HG02970 (cell line): ENCODE measurements at regions not wholly inside any gene's neighbourhood (a gene's known extent, or its start where the extent isn't known, plus 50 kb on each side); places are given as distances from the start of the nearest gene placed in this dataset.

ENCODE experiments used
- ATAC-seq: cut with Tn5 transposase; IDR thresholded peaks from one replicate; pipeline ENCODE4 v1.9.1; 2021; ENCODE audit warnings: mild to moderate bottlenecking, moderate library complexity, moderate number of reproducible peaks; ENCODE audit not compliant: unreplicated experiment, low FRiP score

- ATAC-seq, result no peak
Observed at GRCh38 chr11:127596433-127596832, 595.9 kb upstream of the KIRREL3 start.

DNA sequence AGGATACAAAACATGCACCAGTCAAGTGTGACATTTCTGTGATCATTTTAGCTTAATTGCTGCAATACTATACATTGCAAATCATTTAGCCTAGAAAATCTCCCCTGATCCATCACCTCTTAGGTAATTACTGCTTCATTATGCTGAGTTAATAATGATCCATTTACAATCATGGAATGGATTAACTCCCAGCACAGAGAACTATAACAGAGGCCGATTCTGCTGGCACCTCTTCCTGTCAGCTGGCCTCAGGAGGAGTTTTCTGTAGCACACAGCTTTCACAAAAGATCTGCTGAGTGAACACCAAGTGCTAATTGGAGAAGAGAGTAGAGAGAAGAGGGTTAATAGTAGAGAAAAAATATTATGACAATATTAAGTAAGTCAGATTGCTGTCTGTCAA is 591.8 kb upstream of the KIRREL3 start:
- ATAC-seq, result no peak

GRCh38 chr11:127590314-127590713 is 589.7 kb upstream of the KIRREL3 start:
- ATAC-seq, result no peak

DNA sequence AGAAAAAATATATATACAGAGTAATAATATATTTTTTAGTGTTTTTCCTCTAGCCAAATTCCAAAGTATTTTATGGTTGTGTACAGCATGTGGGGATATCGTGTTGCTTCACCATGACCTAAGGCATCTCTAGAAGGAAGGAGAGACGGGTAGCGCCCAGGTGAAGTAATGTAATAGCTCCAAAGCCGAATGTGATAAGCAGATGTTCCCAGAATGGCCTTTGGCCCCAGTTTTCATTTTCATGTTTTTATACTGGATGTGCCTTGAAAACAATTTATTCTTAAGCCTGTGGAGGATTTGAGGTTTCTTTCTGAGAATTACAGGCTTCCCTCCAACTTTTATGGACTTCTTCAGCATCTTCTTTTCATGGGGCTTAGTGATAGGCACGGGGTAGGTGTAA is 587.9 kb upstream of the KIRREL3 start:
- no peak for ATAC-seq

GRCh38 chr11:127587511-127587910 is 586.9 kb upstream of the KIRREL3 start:
- no peak for ATAC-seq

DNA sequence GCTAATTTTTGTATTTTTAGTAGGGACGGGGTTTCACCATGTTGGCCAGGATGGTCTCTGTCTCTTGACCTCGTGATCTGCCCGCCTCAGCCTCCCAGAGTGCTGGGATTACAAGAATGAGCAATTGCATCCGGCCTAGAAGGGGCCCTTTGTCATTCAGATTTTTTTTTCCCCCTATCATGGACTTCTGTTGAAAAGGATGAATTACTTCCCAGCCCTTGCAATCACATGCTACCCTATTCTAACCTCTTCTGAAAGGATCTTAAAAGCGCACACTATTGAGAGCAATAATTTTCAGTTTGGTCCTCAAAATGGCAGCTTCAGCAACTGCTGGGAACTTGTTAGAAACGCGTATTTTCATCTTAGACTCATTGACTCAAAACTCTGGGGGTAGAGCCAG is 575.6 kb upstream of the KIRREL3 start:
- no peak for ATAC-seq

GRCh38 chr11:127574478-127574877 is 573.9 kb upstream of the KIRREL3 start:
- no peak for ATAC-seq

- ATAC-seq, result no peak
Observed at GRCh38 chr11:127568891-127569290, 568.3 kb upstream of the KIRREL3 start.

- no peak for ATAC-seq
Observed at GRCh38 chr11:127567237-127567932, 566.8 kb upstream of the KIRREL3 start.

DNA sequence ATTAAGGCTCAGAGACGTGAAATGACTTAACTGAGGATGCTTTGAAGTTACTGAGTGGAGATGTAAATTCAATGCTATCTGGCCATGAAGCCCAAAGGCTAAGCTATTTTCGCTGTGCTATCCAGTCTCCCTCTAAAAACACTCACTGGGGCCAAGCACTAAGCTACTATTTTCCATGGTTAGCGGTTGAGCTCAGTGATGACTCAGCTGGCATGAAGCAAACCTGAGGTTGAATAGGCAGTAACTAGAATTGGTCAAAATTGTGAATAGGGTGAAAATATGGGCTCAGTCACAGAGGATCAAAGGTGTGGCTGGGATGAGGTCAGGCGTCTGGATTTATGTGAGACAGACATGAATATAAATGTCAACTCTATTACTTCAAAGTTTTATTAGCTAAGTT is 564.2 kb upstream of the KIRREL3 start:
- ATAC-seq, result no peak

GRCh38 chr11:127559978-127560377 is 559.4 kb upstream of the KIRREL3 start:
- no peak for ATAC-seq

GRCh38 chr11:127552446-127552845 is 551.9 kb upstream of the KIRREL3 start:
- no peak for ATAC-seq

GRCh38 chr11:127531167-127531566 is 530.6 kb upstream of the KIRREL3 start:
- ATAC-seq, result no peak

DNA sequence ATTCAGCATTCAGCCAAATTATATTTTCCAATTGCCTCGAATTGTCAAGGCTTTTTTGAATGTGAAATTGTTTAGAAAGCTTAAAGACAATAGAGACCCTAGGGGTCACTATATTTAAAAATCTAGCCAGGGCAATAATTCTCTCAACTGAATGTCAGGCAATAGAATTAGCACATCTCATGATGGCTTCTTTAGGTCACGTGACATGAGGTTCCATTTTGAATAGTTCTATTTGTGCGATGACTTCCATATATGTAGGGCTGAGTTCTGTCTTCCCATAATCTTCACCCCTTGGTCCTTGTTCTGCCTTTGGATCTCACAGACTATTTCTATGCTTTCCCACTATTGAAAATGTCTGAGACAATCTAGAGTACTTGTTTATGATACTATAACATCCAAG is 527.7 kb upstream of the KIRREL3 start:
- ATAC-seq, result no peak

DNA sequence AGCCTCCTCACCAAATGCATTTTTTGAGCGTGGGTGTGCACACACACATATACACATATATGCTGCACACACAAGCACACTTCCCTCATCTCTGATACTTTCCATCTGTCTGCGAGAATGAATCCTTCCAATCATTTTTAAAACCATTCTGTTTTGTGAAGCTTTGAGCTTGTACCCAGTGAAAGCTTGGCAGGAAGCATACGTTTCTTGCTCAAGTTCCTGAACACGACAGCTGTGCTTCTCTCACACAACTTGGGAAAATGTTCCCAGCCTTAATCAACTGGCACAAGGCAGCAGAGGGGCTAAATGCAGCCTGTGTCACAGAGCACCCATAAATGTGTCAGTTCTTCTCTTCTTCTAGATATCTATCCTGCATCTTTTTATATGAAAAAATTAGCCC is 524.0 kb upstream of the KIRREL3 start:
- no peak for ATAC-seq

GRCh38 chr11:127521413-127521812 is 520.8 kb upstream of the KIRREL3 start:
- ATAC-seq, result no peak

GRCh38 chr11:127507851-127508250 is 507.3 kb upstream of the KIRREL3 start:
- no peak for ATAC-seq

DNA sequence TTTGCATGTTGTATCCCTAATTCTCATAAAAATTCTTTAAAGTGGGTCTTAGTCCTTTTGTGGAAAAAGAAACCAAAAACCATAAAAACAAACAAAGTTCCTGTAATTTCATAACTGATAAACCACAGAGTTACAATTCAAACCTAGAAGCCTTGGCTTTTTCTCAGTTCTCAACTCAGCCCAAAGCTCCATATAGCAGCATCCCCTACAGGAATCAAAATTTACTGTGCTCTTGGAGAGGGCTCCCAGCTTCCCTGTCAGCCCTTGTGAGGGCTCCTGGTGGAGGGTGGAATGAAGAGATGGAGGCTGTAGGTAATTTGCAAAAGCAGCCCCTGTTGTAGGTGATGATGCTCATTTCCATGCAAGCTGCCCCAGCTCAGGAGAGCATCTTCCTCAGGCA is 506.1 kb upstream of the KIRREL3 start:
- no peak for ATAC-seq

DNA sequence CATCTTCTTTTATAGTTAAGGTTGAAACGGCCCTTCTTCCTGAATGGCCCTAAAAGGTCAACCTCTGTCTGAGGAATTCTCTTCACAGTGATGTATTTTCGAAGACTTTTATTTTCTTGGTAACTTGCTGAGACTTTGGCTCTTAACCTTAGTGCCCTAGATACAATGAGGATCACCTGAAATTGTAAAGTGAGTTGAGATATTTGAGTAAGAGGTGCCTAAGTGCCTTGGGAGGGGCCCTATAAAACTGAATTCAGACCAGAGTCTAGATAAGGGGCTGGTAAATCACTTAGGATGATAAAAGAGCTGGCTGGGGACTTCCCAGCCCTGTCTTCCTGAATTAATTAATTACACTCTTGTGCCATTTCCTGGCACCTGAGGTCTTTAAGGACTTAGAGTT is 505.6 kb upstream of the KIRREL3 start:
- no peak for ATAC-seq

- no peak for ATAC-seq
Observed at GRCh38 chr11:127496165-127496564, 495.6 kb upstream of the KIRREL3 start.

DNA sequence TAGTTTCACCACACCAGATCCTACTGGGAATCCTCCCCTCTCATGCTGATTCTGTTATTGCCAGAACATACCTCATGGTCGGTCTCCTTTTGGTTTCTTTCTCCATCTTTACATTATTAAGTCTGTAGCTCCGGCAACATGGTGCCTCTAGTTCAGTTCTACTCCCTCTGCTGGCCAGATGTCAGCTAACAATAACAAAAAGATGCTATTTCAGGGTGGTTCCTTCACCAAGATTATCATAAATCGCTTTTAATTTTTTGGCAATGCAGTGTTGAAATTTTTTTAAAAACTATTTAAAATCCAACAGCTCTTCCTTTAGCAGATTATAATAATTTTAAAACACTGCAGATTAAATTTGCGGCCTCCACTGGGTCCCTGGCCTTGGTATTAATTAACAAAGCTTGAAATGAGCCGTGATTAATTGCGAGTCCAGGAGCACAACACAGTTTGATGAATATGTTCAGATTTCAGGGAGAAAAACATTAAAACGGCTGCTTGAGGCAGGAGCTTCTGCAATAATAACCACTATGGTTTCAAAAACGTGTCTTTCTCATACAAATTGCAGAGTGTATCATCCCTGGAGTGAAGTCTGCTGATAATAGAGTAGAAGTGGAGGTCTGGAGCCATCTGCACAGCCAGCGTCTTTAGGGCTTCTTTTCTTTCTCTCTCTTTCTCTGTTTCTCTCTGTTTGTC is 492.9 kb upstream of the KIRREL3 start:
- peak; percentile 56 for ATAC-seq

DNA sequence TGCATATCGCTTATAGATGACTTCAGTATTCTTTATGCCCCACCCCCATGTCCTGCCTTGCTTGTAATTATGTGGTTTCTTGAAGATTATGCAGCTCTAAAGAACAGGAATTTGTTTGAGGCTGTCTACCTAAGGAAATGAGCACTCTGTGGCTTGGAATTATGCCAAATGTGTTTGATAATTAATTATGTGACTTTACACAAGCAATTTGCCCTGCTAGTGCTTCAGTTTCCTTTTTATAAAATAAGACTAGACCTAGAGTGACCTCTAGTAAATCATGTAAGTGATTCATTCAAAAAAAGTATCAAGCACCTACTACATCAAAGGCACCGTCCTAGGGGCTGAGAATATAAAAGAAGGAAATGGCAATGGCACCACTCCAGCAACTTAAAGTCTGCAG is 491.5 kb upstream of the KIRREL3 start:
- no peak for ATAC-seq
